ENCODE measurements at regions not wholly inside any gene's neighbourhood (a gene's known extent, or its start where the extent isn't known, plus 50 kb on each side); places are given as distances from the start of the nearest gene placed in this dataset.

DNA sequence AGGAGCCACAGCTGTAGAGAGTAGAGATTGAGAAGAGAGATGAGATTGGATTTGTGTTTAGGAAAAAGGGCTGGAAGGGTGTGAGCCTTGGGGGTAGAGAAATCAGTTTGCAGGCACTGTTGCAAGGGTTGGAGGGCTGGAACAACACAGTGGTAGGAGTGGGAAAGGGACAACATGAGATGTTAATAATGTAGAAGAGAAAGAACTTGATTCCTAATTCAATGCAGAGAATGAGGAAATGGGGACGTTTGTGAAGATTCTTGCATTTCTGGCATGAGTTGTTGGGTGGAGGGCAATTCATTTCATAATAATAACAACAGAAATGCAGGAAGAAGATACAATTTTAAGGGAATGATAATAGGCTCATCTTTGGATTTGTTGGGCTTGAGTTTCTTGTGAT lies 141.4 kb upstream of the TBX18 start:
- no peak overlapping the region for H3K27ac ChIP-seq
- DNase-seq, result no peak
- H3K4me1 ChIP-seq (ENCODE audit: insufficient read depth), result no peaks in the 10 kb centered on the region
- no peaks in the 10 kb centered on the region for H3K36me3 ChIP-seq
- H3K27me3 ChIP-seq, result no peaks in the 10 kb centered on the region
- intact Hi-C loops (cut with DNase I), result no loop called here
- no peak for TF ChIP-seq POLR2A (IDR thresholded peaks at IDR 0.05)
- TF ChIP-seq, protein P1, sequence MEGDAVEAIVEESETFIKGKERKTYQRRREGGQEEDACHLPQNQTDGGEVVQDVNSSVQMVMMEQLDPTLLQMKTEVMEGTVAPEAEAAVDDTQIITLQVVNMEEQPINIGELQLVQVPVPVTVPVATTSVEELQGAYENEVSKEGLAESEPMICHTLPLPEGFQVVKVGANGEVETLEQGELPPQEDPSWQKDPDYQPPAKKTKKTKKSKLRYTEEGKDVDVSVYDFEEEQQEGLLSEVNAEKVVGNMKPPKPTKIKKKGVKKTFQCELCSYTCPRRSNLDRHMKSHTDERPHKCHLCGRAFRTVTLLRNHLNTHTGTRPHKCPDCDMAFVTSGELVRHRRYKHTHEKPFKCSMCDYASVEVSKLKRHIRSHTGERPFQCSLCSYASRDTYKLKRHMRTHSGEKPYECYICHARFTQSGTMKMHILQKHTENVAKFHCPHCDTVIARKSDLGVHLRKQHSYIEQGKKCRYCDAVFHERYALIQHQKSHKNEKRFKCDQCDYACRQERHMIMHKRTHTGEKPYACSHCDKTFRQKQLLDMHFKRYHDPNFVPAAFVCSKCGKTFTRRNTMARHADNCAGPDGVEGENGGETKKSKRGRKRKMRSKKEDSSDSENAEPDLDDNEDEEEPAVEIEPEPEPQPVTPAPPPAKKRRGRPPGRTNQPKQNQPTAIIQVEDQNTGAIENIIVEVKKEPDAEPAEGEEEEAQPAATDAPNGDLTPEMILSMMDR (IDR thresholded peaks at IDR 0.05), result no peak
- TF ChIP-seq EP300 (IDR thresholded peaks at IDR 0.05), result no peak
- H3K9me3 ChIP-seq, result no peaks in the 10 kb centered on the region
- WGBS, 3 donors, result 29 to 33% (median 31%) methylated on average over 1 of the region's 1 CpG
- no peak overlapping the region for H3K4me3 ChIP-seq

GRCh38 chr6:84902354-84902928 lies 138.0 kb upstream of the TBX18 start:
- H3K36me3 ChIP-seq, result no peaks in the 10 kb centered on the region
- TF ChIP-seq POLR2A (IDR thresholded peaks at IDR 0.05) (no peak), EP300 (IDR thresholded peaks at IDR 0.05) (no peak)
- TF ChIP-seq, protein P1 (IDR thresholded peaks at IDR 0.05), result no peak
- no peaks in the 10 kb centered on the region for H3K9me3 ChIP-seq

DNA sequence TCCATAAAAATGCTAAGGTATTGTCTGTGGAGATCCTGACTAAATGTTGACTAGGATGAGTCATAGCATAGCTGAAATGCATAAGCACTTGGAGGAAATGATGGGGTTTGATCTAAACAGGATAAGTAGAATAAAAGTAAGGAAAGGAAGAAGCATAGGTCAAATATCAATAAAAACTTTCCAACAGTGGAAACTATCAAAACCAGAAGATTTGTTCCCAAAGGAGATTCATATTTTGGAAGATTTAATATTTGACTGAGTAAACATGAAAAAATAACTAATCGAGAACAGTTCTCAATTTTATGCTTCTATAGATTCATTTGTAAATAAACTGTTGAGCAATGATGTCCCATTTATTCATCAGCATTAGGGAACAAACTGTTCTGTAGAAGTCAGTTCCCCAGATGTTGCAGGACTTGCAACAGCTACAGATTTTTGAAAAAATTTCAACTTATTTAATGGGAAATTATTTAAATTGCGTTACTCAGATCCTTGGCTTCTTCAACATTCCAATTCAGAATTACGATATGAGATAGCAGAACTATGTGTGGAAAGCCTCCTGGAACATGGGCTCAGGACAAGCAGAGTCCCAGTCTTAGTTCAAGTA lies 133.7 kb upstream of the TBX18 start:
- Histone ChIP-seq H3K9me3 (no peaks in the 10 kb centered on the region), H3K4me3 (no peak overlapping the region), H3K4me1 (ENCODE audit: insufficient read depth) (no peaks in the 10 kb centered on the region), H3K27me3 (no peaks in the 10 kb centered on the region), H3K27ac (no peak overlapping the region), H3K36me3 (no peaks in the 10 kb centered on the region)
- no peak for DNase-seq
- TF ChIP-seq EP300 (IDR thresholded peaks at IDR 0.05) (no peak), POLR2A (IDR thresholded peaks at IDR 0.05) (no peak)
- TF ChIP-seq, protein P1 (IDR thresholded peaks at IDR 0.05), result no peak
- intact Hi-C loops (cut with DNase I), result no loop called here
- 70 to 74% (median 72%) methylated on average over 3 of the region's 3 CpGs for WGBS, 3 donors

More at GRCh38 chr6:84902354-84902928, 138.0 kb upstream of the TBX18 start:
- H3K27ac ChIP-seq, result no peak overlapping the region
- intact Hi-C loops (cut with DNase I), result no loop called here
- no peaks in the 10 kb centered on the region for H3K27me3 ChIP-seq
- DNase-seq, result no peak
- H3K4me1 ChIP-seq (ENCODE audit: insufficient read depth), result no peaks in the 10 kb centered on the region
- WGBS, 3 donors, result 43 to 46% (median 45%) methylated on average over 3 of the region's 3 CpGs
- H3K4me3 ChIP-seq, result no peak overlapping the region

- no peak for DNase-seq
- Histone ChIP-seq H3K27ac (no peak overlapping the region), H3K4me3 (no peak overlapping the region), H3K36me3 (no peaks in the 10 kb centered on the region), H3K27me3 (no peaks in the 10 kb centered on the region), H3K9me3 (no peaks in the 10 kb centered on the region), H3K4me1 (ENCODE audit: insufficient read depth) (no peaks in the 10 kb centered on the region)
- 76 to 95% (median 85%) methylated on average over 1 of the region's 1 CpG for WGBS, 3 donors
- TF ChIP-seq, protein P1 (IDR thresholded peaks at IDR 0.05), result no peak
- no peak for TF ChIP-seq EP300 (IDR thresholded peaks at IDR 0.05)
- TF ChIP-seq POLR2A (IDR thresholded peaks at IDR 0.05), result no peak
- intact Hi-C loops (cut with DNase I), result no loop called here
Measured at GRCh38 chr6:84897011-84897410, 132.6 kb upstream of the TBX18 start.

Measured in ovary (tissue), 7 donors.